GM21717 (cell line): ENCODE measurements at regions not wholly inside any gene's neighbourhood (a gene's known extent, or its start where the extent isn't known, plus 50 kb on each side); places are given as distances from the start of the nearest gene placed in this dataset.

Experiments
- ATAC-seq: cut with Tn5 transposase; IDR thresholded peaks from one replicate; pipeline ENCODE4 v1.9.1; 2021; ENCODE audit warnings: mild to moderate bottlenecking, moderate library complexity; ENCODE audit not compliant: unreplicated experiment

GRCh38 chr16:86898386-86898785, 320.0 kb downstream of the FOXL1 start:
- ATAC-seq: no peak

- ATAC-seq: no peak
Observed at GRCh38 chr16:86899151-86899550, 320.8 kb downstream of the FOXL1 start.

- ATAC-seq: no peak
Observed at GRCh38 chr16:86899757-86900156, 321.4 kb downstream of the FOXL1 start.

- no peak for ATAC-seq
Observed at GRCh38 chr16:86901483-86901882, 323.1 kb downstream of the FOXL1 start.

- no peak for ATAC-seq
Observed at GRCh38 chr16:86902656-86903001, 324.3 kb downstream of the FOXL1 start.

GRCh38 chr16:86903068-86903467, 324.7 kb downstream of the FOXL1 start:
- ATAC-seq: no peak

GRCh38 chr16:86905302-86905701, 327.0 kb downstream of the FOXL1 start:
- ATAC-seq: no peak

GRCh38 chr16:86906623-86907022, 328.3 kb downstream of the FOXL1 start:
- no peak for ATAC-seq

GRCh38 chr16:86909359-86910160, 331.2 kb downstream of the FOXL1 start:
- ATAC-seq: no peak

GRCh38 chr16:86910161-86910769, 331.9 kb downstream of the FOXL1 start:
- ATAC-seq: no peak

- ATAC-seq: no peak
Observed at GRCh38 chr16:86911437-86911958, 333.1 kb downstream of the FOXL1 start.

GRCh38 chr16:86913886-86914285, 335.5 kb downstream of the FOXL1 start:
- no peak for ATAC-seq

GRCh38 chr16:86914876-86915717, 336.7 kb downstream of the FOXL1 start:
- ATAC-seq: no peak

GRCh38 chr16:86917471-86918365, 339.4 kb downstream of the FOXL1 start:
- no peak for ATAC-seq

- no peak for ATAC-seq
Observed at GRCh38 chr16:86918637-86919036, 340.3 kb downstream of the FOXL1 start.

- no peak for ATAC-seq
Observed at GRCh38 chr16:86919078-86919477, 340.7 kb downstream of the FOXL1 start.

- no peak for ATAC-seq
Observed at GRCh38 chr16:86919578-86920305, 341.4 kb downstream of the FOXL1 start.

- ATAC-seq: no peak
Observed at GRCh38 chr16:86921289-86921688, 342.9 kb downstream of the FOXL1 start.

GRCh38 chr16:86922311-86922710, 344.0 kb downstream of the FOXL1 start:
- ATAC-seq: no peak

GRCh38 chr16:86923656-86924055, 345.3 kb downstream of the FOXL1 start:
- ATAC-seq: no peak
